GM13977 (cell line): ENCODE measurements at regions not wholly inside any gene's neighbourhood (a gene's known extent, or its start where the extent isn't known, plus 50 kb on each side); places are given as distances from the start of the nearest gene placed in this dataset.

Source experiments
- DNase-seq: peaks from one replicate; pipeline ENCODE4 v3.0.0; 2012; ENCODE audit warnings: low spot score
- in situ Hi-C: fragments of 300-500 bp; cut with MboI; formaldehyde crosslinking; loops from one replicate; pipeline ENCODE4 v1.12.0; 2022; ENCODE audit warnings: low sequenced_read_pairs, low pct_unique_long_range_greater_than_20kb, mixed read lengths, inconsistent platforms; ENCODE audit not compliant: unreplicated experiment
- TF ChIP-seq, protein P1 (sequence below): IDR thresholded peaks from 2 replicates; pipeline ENCODE4 v1.5.1; 2012; ENCODE audit warnings: mild to moderate bottlenecking, control low read depth; ENCODE audit not compliant: insufficient read depth; ENCODE audit errors: extremely low read depth, missing control alignments

DNA sequence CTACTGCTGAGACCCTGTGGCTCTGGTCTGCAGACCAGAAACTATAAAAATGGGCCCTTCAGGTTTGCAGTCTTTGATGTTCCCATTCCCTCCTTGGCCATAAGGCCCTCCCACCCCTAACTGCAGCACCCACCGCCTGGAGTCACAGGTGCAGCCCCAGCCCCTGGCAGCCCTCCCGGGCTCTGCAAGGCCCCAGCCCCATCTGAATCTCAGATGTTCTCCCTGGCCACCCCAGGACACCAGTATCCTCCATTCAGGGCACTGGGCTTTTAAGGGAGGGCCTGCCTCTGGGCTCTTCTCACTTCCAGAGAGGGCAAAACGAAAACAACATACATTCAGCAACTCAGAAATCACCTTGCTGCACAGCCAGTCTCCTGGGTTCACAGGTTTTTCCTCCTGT is 107.7 kb upstream of the RET start:
- DNase-seq: no peak
- in situ Hi-C loops: no loop called here
- TF ChIP-seq, protein P1, sequence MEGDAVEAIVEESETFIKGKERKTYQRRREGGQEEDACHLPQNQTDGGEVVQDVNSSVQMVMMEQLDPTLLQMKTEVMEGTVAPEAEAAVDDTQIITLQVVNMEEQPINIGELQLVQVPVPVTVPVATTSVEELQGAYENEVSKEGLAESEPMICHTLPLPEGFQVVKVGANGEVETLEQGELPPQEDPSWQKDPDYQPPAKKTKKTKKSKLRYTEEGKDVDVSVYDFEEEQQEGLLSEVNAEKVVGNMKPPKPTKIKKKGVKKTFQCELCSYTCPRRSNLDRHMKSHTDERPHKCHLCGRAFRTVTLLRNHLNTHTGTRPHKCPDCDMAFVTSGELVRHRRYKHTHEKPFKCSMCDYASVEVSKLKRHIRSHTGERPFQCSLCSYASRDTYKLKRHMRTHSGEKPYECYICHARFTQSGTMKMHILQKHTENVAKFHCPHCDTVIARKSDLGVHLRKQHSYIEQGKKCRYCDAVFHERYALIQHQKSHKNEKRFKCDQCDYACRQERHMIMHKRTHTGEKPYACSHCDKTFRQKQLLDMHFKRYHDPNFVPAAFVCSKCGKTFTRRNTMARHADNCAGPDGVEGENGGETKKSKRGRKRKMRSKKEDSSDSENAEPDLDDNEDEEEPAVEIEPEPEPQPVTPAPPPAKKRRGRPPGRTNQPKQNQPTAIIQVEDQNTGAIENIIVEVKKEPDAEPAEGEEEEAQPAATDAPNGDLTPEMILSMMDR: no peak

DNA sequence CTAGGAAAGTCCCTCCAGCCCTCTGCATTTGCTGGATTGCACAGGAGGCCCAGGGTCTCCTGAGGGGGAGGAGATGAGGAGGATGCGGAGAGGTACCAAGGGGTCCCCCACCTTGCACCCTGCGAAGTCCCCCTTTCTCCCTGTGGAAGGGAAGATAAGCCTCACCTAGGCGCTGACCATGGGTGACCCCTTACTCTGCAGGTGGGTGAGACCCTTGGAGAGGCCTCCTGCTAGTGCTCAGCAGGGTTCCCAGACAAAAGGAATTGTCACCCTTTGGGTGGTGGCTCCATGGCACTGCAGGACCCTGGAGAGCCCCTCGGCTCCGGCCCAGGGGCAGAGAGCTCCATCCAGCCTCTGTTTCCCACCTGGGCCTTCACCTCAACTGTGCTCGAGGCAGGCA is 107.0 kb upstream of the RET start:
- TF ChIP-seq, protein P1: no peak
- in situ Hi-C loops: no loop called here
- DNase-seq: no peak

DNA sequence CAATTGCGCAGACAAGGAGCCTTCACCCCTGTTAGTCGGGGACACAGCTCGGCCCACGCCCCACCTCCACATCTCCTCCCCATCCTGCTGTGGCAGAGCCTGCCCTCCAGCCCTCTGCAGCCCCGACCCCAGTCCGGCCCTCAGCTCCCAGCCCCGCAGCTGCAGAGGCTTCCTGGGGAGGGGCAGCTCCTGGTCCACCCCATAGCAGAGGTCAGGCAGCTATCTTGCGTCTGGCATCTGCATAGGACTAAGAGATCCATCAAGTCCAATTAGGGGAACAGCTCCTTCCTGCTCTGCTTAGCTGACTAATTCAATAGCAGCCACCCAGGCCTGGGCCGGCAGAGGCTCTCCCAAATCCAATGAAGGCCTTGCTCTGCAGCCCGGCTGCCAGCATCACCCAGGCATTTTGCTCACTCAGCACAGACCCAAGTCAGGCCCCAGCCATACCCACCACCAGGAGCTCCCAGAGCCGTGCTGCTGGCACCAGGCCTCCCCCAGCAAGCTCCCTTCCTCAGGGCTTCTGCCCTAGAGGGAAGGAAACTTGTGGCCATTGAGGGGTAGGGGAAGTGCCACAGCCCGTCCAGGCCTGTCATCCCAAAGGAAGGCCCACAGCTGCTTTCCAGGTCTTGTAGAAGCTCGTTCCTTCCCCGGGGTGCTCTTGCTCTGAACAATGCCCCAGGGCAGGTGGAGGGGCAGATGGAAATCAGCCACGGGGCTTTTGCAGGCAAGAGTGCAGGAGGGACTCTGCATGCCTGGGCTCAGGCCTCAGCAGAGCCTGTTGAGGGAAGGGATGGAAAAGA is 106.2 kb upstream of the RET start:
- in situ Hi-C loops: no loop called here
- TF ChIP-seq, protein P1: no peak
- no peak for DNase-seq

DNA sequence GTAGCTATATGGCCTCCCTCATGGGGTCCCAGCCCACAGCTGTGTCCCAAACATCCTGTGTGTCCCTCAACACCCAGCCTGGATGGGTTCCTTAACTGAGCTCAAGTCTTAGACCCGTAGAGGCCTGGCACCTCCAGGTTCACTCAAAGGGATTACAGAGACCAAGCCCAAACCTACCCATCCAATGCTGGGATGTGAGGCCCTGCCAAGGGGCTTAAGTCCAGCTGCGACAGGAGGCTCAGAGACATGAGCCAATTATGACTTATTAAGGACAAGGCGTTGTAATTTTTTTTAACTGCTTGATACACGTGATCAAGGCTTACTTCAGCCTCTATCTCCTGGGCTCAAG is 105.6 kb upstream of the RET start:
- in situ Hi-C loops: no loop called here
- TF ChIP-seq, protein P1: no peak

DNA sequence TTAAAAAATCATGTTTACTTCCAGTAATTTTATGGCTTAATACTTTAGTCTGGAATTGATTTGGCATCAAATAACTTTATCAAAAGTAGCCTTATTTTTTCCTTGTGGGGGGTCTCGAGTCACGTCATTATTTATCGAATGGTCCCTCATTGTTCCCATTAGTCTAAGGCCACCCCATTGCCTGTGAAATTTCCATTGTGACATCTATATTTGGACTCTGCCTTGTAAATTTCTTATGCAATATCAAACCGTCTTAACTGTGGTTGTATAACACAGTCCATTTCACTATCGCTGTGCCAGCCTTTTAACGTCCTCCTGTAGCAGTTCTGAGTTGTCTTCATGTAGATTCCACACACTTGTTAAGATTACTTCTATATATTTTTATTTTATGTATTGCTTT is 103.9 kb upstream of the RET start:
- DNase-seq: no peak
- in situ Hi-C loops: no loop called here
- TF ChIP-seq, protein P1: no peak

More for the DNA sequence above, 105.6 kb upstream of the RET start:
- DNase-seq: no peak

DNA sequence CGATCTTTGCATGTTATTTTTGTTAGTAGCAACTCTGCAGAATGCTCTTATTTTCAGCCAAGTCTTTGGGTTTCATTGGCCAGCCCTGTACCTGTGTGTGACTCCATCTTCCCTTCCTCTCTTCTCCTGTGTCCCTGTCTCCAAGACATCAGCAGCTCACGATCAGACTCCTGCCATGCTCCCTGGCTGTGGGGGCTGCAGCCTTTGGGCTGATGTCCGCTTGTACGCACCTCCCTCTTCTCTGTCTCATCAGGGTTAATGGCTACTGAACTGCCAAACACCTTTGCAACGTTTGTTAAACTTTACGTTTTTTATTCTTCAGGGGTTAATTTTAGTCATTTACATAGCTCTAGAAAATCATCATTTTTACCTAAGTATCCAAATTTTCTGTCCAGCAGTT is 103.5 kb upstream of the RET start:
- DNase-seq: no peak
- in situ Hi-C loops: no loop called here
- TF ChIP-seq, protein P1: no peak
